ENCODE measurements at regions not wholly inside any gene's neighbourhood (a gene's known extent, or its start where the extent isn't known, plus 50 kb on each side); places are given as distances from the start of the nearest gene placed in this dataset.

GRCh38 chr6:163877877-163878639 lies 463.5 kb downstream of the QKI start:
- no peaks in the 10 kb centered on the region for H3K9me2 ChIP-seq (replicated peaks; ENCODE audit: control insufficient read depth, low read length)
- no peak overlapping the region for H3K27ac ChIP-seq (ENCODE audit: low read depth, low read length)
- H3K4me2 ChIP-seq (ENCODE audit: low read length) = no peak overlapping the region
- no peaks in the 10 kb centered on the region for H3F3A ChIP-seq (ENCODE audit: control insufficient read depth, insufficient read depth)
- 0 out of 2 replicates have a peak, but pooled peaks cover 2% of the 10 kb centered on the region for H3K27me3 ChIP-seq (ENCODE audit: control insufficient read depth, low read length)
- H3K4me3 ChIP-seq (ENCODE audit: low read length) = no peak overlapping the region
- no peaks in the 10 kb centered on the region for H3K9me3 ChIP-seq (ENCODE audit: control insufficient read depth, insufficient read depth, low read length)
- no peaks in the 10 kb centered on the region for H4K20me1 ChIP-seq (ENCODE audit: control insufficient read depth, insufficient read depth, low read depth, low read length)
- H3K79me2 ChIP-seq (ENCODE audit: control insufficient read depth, low read length) = no peaks in the 10 kb centered on the region
- TF ChIP-seq CTCF (IDR thresholded peaks at IDR 0.05; ENCODE audit: low read depth, low read length, poor library complexity, severe bottlenecking) (no peak), EZH2phosphoT487 (IDR thresholded peaks at IDR 0.05; ENCODE audit: borderline replicate concordance, low read length) (no peak)
- H3K4me1 ChIP-seq (ENCODE audit: control insufficient read depth, low read length) = no peaks in the 10 kb centered on the region
- no peaks in the 10 kb centered on the region for H3K36me3 ChIP-seq (ENCODE audit: control insufficient read depth, low read length)

GRCh38 chr6:163876391-163876790 lies 461.9 kb downstream of the QKI start:
- Histone ChIP-seq H3K36me3 (ENCODE audit: control insufficient read depth, low read length) (no peaks in the 10 kb centered on the region), H3K27ac (ENCODE audit: low read depth, low read length) (no peak overlapping the region), H3K4me3 (ENCODE audit: low read length) (no peak overlapping the region), H3K4me2 (ENCODE audit: low read length) (no peak overlapping the region), H3K9me2 (replicated peaks; ENCODE audit: control insufficient read depth, low read length) (no peaks in the 10 kb centered on the region), H3K79me2 (ENCODE audit: control insufficient read depth, low read length) (no peaks in the 10 kb centered on the region), H3K9me3 (ENCODE audit: control insufficient read depth, insufficient read depth, low read length) (no peaks in the 10 kb centered on the region), H4K20me1 (ENCODE audit: control insufficient read depth, insufficient read depth, low read depth, low read length) (no peaks in the 10 kb centered on the region), H3K27me3 (ENCODE audit: control insufficient read depth, low read length) (0 out of 2 replicates have a peak, but pooled peaks cover 2% of the 10 kb centered on the region), H3F3A (ENCODE audit: control insufficient read depth, insufficient read depth) (no peaks in the 10 kb centered on the region), H3K4me1 (ENCODE audit: control insufficient read depth, low read length) (no peaks in the 10 kb centered on the region)
- TF ChIP-seq CTCF (IDR thresholded peaks at IDR 0.05; ENCODE audit: low read depth, low read length, poor library complexity, severe bottlenecking) (no peak), EZH2phosphoT487 (IDR thresholded peaks at IDR 0.05; ENCODE audit: borderline replicate concordance, low read length) (no peak)

GRCh38 chr6:163874784-163875183 lies 460.3 kb downstream of the QKI start:
- Histone ChIP-seq H3K27me3 (ENCODE audit: control insufficient read depth, low read length) (0 out of 2 replicates have a peak, but pooled peaks cover 2% of the 10 kb centered on the region), H3K9me3 (ENCODE audit: control insufficient read depth, insufficient read depth, low read length) (no peaks in the 10 kb centered on the region), H4K20me1 (ENCODE audit: control insufficient read depth, insufficient read depth, low read depth, low read length) (no peaks in the 10 kb centered on the region), H3K9me2 (replicated peaks; ENCODE audit: control insufficient read depth, low read length) (no peaks in the 10 kb centered on the region), H3K4me2 (ENCODE audit: low read length) (no peak overlapping the region), H3K79me2 (ENCODE audit: control insufficient read depth, low read length) (no peaks in the 10 kb centered on the region), H3K36me3 (ENCODE audit: control insufficient read depth, low read length) (no peaks in the 10 kb centered on the region), H3K4me1 (ENCODE audit: control insufficient read depth, low read length) (no peaks in the 10 kb centered on the region), H3F3A (ENCODE audit: control insufficient read depth, insufficient read depth) (no peaks in the 10 kb centered on the region), H3K27ac (ENCODE audit: low read depth, low read length) (no peak overlapping the region), H3K4me3 (ENCODE audit: low read length) (no peak overlapping the region)
- TF ChIP-seq EZH2phosphoT487 (IDR thresholded peaks at IDR 0.05; ENCODE audit: borderline replicate concordance, low read length) (no peak), CTCF (IDR thresholded peaks at IDR 0.05; ENCODE audit: low read depth, low read length, poor library complexity, severe bottlenecking) (no peak)
